ENCODE measurements at regions not wholly inside any gene's neighbourhood (a gene's known extent, or its start where the extent isn't known, plus 50 kb on each side); places are given as distances from the start of the nearest gene placed in this dataset.

DNA sequence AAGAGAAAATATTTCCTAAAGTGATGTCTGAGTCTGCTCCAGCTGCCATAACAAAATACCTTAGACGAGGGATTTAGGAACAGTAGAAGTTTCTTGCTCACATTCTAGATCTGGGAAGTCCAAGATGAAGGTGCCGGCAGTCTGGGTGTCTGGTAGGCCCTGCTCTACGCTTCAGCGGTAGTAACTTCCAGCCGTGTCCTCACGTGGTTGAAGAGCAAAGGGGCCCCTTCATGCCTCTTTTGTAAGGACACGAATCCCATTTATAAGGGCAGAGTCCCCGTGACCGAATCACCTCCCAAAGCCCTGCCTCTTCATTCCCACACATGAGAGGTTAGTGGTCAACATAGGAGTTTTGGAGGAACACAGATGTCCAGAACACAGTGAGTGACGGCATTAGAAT is 52.2 kb upstream of the INPP5A start:
- no peak for DNase-seq (ENCODE audit: low read depth in 2 of 2)

DNA sequence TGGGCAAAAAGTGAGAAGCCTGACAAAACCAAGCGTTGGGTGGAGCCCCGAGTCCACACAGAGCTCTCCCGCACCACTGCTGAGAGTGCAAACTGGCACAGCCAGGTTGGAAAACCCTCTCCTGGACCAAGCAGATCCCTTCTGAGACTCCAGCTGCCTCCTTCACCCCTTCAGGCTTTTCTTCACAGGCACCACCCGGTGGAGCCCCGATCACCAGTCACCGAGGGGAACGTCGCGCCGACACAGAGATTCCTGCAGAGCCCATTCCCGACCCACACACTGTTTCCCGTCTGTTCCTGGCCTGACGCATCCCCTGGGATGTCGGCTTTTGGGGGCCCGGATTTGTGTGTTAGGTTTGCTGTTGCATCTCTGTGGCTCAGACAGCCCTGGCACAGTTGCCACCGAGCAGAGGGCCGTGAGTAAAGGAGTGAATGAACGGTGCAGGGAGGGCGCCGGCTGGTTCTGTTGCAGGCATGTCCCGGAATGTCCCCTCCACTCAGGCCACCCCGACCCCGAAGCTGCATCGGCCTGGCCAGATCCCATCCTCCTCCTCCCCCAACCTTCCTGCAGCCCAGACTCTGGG is 51.0 kb upstream of the INPP5A start:
- DNase-seq (ENCODE audit: low read depth in 2 of 2): no peak

DNA sequence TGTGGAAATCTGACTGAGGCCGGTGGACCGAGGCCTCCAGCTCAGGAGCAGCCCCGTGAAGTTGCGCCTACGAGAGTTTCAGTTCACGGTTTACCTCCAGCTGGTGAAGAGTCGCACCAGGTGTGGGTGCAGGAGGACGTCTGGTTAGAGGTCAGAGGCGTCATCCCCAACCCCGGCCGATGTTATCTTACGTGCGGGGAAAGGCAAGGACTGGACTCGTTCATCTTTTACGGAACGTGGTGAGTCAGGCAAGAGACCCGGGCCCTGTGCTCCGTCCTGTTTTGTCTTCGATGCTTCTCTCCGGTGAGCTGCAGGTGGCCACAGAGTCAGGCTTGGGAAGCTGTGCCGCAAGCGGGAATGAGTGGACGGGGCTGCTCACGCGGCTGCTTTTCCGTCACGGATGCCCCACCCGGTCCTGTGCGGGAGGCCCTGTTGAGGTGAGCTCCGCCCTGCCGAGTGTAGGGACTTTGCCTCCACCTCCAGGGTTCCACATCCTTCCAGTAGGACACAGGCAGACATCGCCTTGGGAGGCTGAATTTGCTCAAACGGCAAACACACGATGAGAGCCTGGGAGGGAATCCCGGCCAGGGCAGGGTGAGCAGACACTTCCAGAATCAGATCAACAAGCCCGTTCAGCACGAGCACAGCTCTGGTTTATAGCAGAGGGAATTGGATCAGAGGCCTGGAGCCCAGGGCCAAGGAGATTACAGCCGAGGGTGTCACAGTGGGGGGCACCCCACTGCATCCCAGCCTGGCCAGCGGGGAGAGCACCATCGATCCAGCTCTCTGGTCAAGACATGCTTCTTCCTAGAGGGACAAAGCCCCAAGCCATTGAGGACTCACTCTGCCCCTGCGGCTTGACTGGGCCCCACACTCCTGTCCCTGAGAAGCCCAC is 50.1 kb upstream of the INPP5A start:
- DNase-seq (ENCODE audit: low read depth in 2 of 2): no peak

Data from fibroblast of skin of left quadriceps (primary cell).